NCI-H748 treated with DMSO at 0.1 percent for 48 hours (cell line): ENCODE measurements at regions not wholly inside any gene's neighbourhood (a gene's known extent, or its start where the extent isn't known, plus 50 kb on each side); places are given as distances from the start of the nearest gene placed in this dataset.

Experiments
- DNase-seq: peaks from one replicate; lab custom pipeline; 2025; lab: John Stamatoyannopoulos, UW

GRCh38 chr6:123747515-123747914, 56.1 kb upstream of the NKAIN2 start:
- no peak for DNase-seq

GRCh38 chr6:123745895-123746294, 57.8 kb upstream of the NKAIN2 start:
- DNase-seq = no peak

- DNase-seq = no peak
Observed at GRCh38 chr6:123744840-123745239, 58.8 kb upstream of the NKAIN2 start.

- DNase-seq = no peak
Observed at GRCh38 chr6:123742626-123743025, 61.0 kb upstream of the NKAIN2 start.

GRCh38 chr6:123733180-123733579, 70.5 kb upstream of the NKAIN2 start:
- no peak for DNase-seq

- DNase-seq = no peak
Observed at GRCh38 chr6:123716506-123716905, 79.8 kb upstream of the TRDN start.

GRCh38 chr6:123715006-123715863, 78.5 kb upstream of the TRDN start:
- peak; percentile 36 for DNase-seq

GRCh38 chr6:123712831-123713230, 76.1 kb upstream of the TRDN start:
- no peak for DNase-seq

GRCh38 chr6:123702943-123703342, 66.2 kb upstream of the TRDN start:
- DNase-seq = no peak

- DNase-seq = no peak
Observed at GRCh38 chr6:123687864-123688263, 51.1 kb upstream of the TRDN start.
